GM12872 (cell line): ENCODE measurements at regions not wholly inside any gene's neighbourhood (a gene's known extent, or its start where the extent isn't known, plus 50 kb on each side); places are given as distances from the start of the nearest gene placed in this dataset.

Experiments
- CTCF ChIP-seq: IDR thresholded peaks from 3 replicates; pipeline ENCODE4 v1.5.1; 2011; ENCODE audit warnings: low read depth, mild to moderate bottlenecking, low read length, moderate library complexity; ENCODE audit not compliant: insufficient read depth

DNA sequence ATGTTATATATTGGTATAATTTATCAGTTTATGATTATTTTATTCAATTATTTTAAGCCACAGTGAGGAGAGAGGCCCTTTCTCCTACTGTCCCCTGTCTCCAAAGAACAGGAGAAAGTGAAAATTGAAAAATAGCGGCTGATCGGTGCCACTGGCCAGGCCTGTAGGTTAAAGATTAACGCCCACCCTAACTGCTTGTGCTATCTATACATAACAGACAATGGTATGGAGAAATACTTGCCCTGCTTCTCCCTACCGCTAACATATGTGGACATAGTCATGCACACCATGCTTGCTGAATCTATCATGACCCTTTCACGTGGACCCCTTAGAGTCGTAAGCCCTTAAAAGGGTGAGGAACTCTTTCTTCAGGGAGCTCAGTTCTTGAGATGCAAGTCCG, 67.5 kb downstream of the EIF1AY start:
- no peak for TF ChIP-seq CTCF

- no peak for TF ChIP-seq CTCF
Observed at GRCh38 chrY:20648265-20648664, 72.7 kb downstream of the EIF1AY start.

GRCh38 chrY:20648891-20649290, 73.3 kb downstream of the EIF1AY start:
- TF ChIP-seq CTCF = 0 out of 3 replicates have a peak, but pooled peaks have one; percentile 7

DNA sequence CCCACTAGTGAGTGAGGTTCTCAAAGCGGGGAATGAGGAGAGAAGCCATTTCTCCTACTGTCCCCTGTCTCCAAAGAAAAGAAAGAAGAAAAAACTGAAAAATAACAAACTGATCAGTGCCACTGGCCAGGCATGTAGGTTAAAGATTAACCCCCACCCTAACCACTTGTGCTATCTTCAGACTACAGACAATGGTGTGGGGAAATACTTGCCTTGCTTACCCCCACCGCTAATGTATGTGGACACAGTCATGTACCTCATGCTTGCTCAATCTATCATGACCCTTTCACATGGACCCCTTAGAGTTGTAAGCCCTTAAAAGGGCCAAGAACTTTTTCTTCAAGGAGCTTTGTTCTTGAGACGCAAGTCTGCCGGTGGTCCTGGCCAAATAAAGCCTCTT, 75.9 kb downstream of the EIF1AY start:
- TF ChIP-seq CTCF = no peak

GRCh38 chrY:20659450-20659849, 83.9 kb downstream of the EIF1AY start:
- TF ChIP-seq CTCF = no peak

GRCh38 chrY:20662204-20662603, 86.6 kb downstream of the EIF1AY start:
- TF ChIP-seq CTCF = no peak

DNA sequence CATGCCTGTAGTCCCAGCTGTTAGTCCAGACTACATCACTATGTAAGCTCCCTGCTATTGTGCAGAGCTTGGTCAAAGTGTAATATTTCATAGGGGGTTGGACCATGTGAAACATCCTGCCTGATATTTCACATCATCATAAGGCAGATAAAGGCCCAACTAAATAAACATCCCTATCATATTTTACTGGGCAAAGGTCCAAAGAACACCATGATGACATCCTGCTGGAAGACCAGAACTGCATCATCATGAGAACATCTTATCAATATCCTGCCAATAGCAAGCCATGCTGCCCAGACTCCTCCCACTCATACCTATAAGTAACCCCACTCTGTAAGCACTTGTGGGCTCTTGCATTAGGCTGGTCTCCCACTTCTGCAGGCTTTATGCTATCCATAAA, 88.6 kb downstream of the EIF1AY start:
- TF ChIP-seq CTCF = no peak

DNA sequence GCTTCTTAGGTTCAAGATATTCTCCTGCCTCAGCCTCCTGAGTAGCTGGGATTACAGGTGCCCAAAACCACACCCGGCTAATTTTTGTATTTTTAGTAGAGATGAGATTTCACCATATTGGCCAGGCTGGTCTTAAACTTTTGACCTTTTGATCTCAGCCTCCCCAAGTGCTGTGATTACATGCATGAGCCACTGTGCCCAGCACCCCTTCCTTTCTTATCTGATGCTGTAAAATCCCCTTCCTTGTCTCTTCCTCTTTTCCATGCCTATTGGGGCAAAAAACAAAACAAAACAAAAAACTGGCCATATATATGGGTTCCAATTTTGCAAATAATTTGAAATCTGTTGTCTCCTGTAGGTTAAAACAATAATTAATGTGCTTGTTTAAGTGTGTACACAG, 74.0 kb upstream of the RPS4Y2 start:
- no peak for TF ChIP-seq CTCF
